Glutamatergic neuron (in vitro differentiated cells): ENCODE measurements at regions not wholly inside any gene's neighbourhood (a gene's known extent, or its start where the extent isn't known, plus 50 kb on each side); places are given as distances from the start of the nearest gene placed in this dataset.

Experiments
- DNase-seq: peaks from one replicate; pipeline ENCODE4 v3.0.0; 2022
- H3K27ac Mint-ChIP-seq: one replicate; pipeline ENCODE4 v1.8.0; 2020; ENCODE audit warnings: mild to moderate bottlenecking, mixed read lengths, inconsistent platforms; ENCODE audit not compliant: unreplicated experiment
- H3K27me3 Mint-ChIP-seq: one replicate; pipeline ENCODE4 v1.8.0; 2020; ENCODE audit warnings: mild to moderate bottlenecking, moderate library complexity, mixed read lengths, inconsistent platforms; ENCODE audit not compliant: unreplicated experiment
- H3K36me3 Mint-ChIP-seq: one replicate; pipeline ENCODE4 v1.8.0; 2020; ENCODE audit warnings: mild to moderate bottlenecking, mixed read lengths, inconsistent platforms; ENCODE audit not compliant: unreplicated experiment
- H3K4me1 Mint-ChIP-seq: one replicate; pipeline ENCODE4 v1.8.0; 2020; ENCODE audit warnings: mild to moderate bottlenecking, low read depth, mixed read lengths, inconsistent platforms; ENCODE audit not compliant: unreplicated experiment
- H3K4me3 Mint-ChIP-seq: one replicate; pipeline ENCODE4 v1.8.0; 2020; ENCODE audit warnings: mild to moderate bottlenecking, mixed read lengths, inconsistent platforms; ENCODE audit not compliant: unreplicated experiment
- H3K9me3 Mint-ChIP-seq: one replicate; pipeline ENCODE4 v1.8.0; 2020; ENCODE audit warnings: mild to moderate bottlenecking, moderate library complexity, mixed read lengths, inconsistent platforms; ENCODE audit not compliant: unreplicated experiment
- TF ChIP-seq, protein P1 (sequence below): fragments of 200-600 bp; sonication (generic); IDR thresholded peaks from one replicate; pipeline ENCODE4 v1.5.0; 2021; ENCODE audit not compliant: partially characterized antibody, unreplicated experiment

GRCh38 chr13:76656500-76656899, 229.7 kb downstream of the KCTD12 start:
- Mint-ChIP-seq H3K4me1 (peaks cover 2% of the 10 kb centered on the region), H3K36me3 (no peaks in the 10 kb centered on the region), H3K27ac (no peak overlapping the region), H3K9me3 (peaks cover 2% of the 10 kb centered on the region), H3K27me3 (peaks cover 2% of the 10 kb centered on the region), H3K4me3 (no peak overlapping the region)
- TF ChIP-seq, protein P1, sequence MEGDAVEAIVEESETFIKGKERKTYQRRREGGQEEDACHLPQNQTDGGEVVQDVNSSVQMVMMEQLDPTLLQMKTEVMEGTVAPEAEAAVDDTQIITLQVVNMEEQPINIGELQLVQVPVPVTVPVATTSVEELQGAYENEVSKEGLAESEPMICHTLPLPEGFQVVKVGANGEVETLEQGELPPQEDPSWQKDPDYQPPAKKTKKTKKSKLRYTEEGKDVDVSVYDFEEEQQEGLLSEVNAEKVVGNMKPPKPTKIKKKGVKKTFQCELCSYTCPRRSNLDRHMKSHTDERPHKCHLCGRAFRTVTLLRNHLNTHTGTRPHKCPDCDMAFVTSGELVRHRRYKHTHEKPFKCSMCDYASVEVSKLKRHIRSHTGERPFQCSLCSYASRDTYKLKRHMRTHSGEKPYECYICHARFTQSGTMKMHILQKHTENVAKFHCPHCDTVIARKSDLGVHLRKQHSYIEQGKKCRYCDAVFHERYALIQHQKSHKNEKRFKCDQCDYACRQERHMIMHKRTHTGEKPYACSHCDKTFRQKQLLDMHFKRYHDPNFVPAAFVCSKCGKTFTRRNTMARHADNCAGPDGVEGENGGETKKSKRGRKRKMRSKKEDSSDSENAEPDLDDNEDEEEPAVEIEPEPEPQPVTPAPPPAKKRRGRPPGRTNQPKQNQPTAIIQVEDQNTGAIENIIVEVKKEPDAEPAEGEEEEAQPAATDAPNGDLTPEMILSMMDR, result no peak
- no peak for DNase-seq

DNA sequence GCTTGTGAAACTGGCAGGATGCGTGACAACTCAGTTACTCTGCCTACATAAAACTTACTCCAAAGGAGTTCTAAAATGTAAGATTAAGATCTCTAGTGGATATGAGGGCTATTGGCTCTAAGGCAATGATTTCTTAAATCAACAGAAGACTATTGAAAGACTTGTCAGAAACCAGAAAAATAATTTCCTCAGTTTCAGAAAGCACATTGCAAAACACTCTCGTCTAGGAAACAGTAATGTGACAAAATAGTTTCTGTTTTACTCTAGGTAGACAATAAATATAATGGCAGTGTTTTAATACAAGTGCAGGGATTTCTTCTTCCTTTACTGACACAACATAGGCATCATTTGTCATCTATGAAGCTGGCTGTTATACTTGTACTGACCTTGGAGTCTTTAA, 230.1 kb downstream of the KCTD12 start:
- Mint-ChIP-seq H3K27me3 (peaks cover 2% of the 10 kb centered on the region), H3K36me3 (no peaks in the 10 kb centered on the region), H3K4me1 (peaks cover 2% of the 10 kb centered on the region), H3K4me3 (no peak overlapping the region), H3K9me3 (peaks cover 2% of the 10 kb centered on the region), H3K27ac (no peak overlapping the region)
- DNase-seq, result no peak
- TF ChIP-seq, protein P1, result no peak

DNA sequence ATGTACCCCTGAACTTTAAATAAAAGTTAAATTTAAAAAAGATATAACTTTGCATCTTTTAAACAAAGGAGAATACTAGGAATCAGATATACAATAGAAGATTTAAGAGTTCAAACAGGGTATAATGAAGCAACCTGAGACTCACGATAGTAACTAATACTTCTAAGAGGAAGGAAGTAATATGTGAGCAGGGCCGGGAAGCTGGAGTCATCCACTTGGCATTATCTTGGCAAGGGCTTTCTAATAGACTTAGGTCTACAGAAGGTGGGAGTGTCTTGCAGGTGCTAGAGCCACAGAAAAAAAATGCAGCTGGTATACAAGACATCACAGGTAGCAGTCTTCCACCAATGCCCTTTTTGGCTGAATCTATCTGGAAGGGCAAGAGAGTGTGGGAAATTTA, 231.9 kb downstream of the KCTD12 start:
- no peak overlapping the region for H3K4me3 Mint-ChIP-seq
- no peak for DNase-seq
- H3K36me3 Mint-ChIP-seq, result no peaks in the 10 kb centered on the region
- peaks cover 2% of the 10 kb centered on the region for H3K27me3 Mint-ChIP-seq
- H3K27ac Mint-ChIP-seq, result no peak overlapping the region
- TF ChIP-seq, protein P1, result no peak
- peaks cover 2% of the 10 kb centered on the region for H3K9me3 Mint-ChIP-seq
- H3K4me1 Mint-ChIP-seq, result peaks cover 2% of the 10 kb centered on the region

DNA sequence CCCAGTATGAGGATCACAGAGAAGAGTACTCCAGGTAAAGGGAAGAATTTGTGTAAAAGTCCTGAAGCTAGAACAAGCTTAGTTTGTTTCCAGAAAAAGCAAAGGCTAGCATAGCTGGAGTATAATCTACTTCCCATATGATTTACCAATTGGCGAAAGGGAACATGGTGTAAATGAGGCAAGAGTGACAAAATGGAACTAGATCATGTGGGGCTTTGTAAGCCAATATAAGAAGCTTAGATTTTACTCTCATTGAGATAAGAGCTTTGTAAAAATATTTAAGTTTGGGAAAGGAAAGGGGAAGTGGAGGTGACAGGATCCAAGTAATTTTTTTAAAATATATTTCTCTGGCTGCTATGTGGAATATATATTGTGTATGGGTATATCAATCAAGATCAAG, 234.9 kb downstream of the KCTD12 start:
- Mint-ChIP-seq H3K36me3 (no peaks in the 10 kb centered on the region), H3K4me3 (no peak overlapping the region), H3K27ac (no peak overlapping the region), H3K4me1 (peaks cover 2% of the 10 kb centered on the region), H3K27me3 (peaks cover 4% of the 10 kb centered on the region), H3K9me3 (peaks cover 6% of the 10 kb centered on the region)
- DNase-seq, result no peak
- TF ChIP-seq, protein P1, result no peak

GRCh38 chr13:76647550-76647949, 238.7 kb downstream of the KCTD12 start:
- Mint-ChIP-seq H3K9me3 (peaks cover 7% of the 10 kb centered on the region), H3K27ac (no peak overlapping the region), H3K4me3 (no peak overlapping the region), H3K36me3 (no peaks in the 10 kb centered on the region), H3K27me3 (peaks cover 3% of the 10 kb centered on the region), H3K4me1 (peaks cover 2% of the 10 kb centered on the region)
- TF ChIP-seq, protein P1, result no peak
- no peak for DNase-seq
